ENCODE measurements at regions not wholly inside any gene's neighbourhood (a gene's known extent, or its start where the extent isn't known, plus 50 kb on each side); places are given as distances from the start of the nearest gene placed in this dataset.

GRCh38 chr2:35447821-35448220 is 907.8 kb upstream of the CRIM1 start:
- TF ChIP-seq CTCF (IDR thresholded peaks at IDR 0.05; ENCODE audit: low read depth, low read length) (no peak), EZH2phosphoT487 (IDR thresholded peaks at IDR 0.05; ENCODE audit: low read depth) (no peak)

All from OCI-LY3 (cell line).